ENCODE measurements at regions not wholly inside any gene's neighbourhood (a gene's known extent, or its start where the extent isn't known, plus 50 kb on each side); places are given as distances from the start of the nearest gene placed in this dataset.

DNA sequence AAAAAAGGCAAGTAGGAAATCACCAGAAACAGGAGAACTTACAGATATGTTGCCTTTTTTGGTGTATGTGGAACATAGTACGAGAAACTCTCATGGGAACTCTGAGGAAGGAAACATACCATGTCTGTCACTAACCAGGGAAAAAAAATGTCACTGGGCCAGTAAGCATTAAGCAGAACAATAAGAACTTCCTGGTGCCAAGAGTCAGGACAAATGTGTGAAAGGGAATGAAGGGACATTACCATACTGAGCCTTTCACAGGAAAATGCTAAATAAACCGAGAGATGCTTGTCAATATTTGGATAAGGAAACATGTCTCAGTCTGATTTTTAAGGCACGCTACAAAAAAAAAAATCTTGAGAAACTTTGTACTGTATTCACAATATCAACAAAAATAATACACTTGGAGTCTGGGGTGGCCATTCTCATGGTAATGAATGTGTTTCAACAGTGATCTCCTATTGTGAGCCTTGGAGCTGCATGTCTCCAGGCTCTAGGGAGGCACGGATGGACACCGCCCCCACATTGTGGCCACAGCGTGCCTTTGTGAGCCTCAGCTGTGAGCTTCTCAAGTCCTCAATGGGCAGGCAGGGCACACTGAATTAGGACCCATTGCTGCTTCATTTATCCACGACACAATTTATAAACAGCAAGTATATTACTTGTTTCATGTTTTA lies 113.0 kb upstream of the ARGLU1 start:
- 22% methylated on average over 6 of the region's 7 CpGs for WGBS (ENCODE audit: insufficient coverage, low coverage, low lambda C conversion rate, missing lambda C conversion rate)
- peak in 2 of 4 donors; percentile 49 to 59 for ATAC-seq
- H3K4me3 ChIP-seq: no peak overlapping the region
- H3K27ac ChIP-seq: peak overlapping the region in 1 of 3 donors; percentile 39
- no peak for TF ChIP-seq POLR2A (IDR thresholded peaks at IDR 0.05)
- TF ChIP-seq, protein P1, sequence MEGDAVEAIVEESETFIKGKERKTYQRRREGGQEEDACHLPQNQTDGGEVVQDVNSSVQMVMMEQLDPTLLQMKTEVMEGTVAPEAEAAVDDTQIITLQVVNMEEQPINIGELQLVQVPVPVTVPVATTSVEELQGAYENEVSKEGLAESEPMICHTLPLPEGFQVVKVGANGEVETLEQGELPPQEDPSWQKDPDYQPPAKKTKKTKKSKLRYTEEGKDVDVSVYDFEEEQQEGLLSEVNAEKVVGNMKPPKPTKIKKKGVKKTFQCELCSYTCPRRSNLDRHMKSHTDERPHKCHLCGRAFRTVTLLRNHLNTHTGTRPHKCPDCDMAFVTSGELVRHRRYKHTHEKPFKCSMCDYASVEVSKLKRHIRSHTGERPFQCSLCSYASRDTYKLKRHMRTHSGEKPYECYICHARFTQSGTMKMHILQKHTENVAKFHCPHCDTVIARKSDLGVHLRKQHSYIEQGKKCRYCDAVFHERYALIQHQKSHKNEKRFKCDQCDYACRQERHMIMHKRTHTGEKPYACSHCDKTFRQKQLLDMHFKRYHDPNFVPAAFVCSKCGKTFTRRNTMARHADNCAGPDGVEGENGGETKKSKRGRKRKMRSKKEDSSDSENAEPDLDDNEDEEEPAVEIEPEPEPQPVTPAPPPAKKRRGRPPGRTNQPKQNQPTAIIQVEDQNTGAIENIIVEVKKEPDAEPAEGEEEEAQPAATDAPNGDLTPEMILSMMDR (IDR thresholded peaks at IDR 0.05): no peak
- peaks cover 0 to 3% (median 0%) of the 10 kb centered on the region in 4 donors for H3K4me1 ChIP-seq
- intact Hi-C loops (cut with DNase I): no loop called here
- no peaks in the 10 kb centered on the region for H3K36me3 ChIP-seq
- H3K27me3 ChIP-seq: no peaks in the 10 kb centered on the region
- DNase-seq: no peak
- H3K9me3 ChIP-seq: no peaks in the 10 kb centered on the region

DNA sequence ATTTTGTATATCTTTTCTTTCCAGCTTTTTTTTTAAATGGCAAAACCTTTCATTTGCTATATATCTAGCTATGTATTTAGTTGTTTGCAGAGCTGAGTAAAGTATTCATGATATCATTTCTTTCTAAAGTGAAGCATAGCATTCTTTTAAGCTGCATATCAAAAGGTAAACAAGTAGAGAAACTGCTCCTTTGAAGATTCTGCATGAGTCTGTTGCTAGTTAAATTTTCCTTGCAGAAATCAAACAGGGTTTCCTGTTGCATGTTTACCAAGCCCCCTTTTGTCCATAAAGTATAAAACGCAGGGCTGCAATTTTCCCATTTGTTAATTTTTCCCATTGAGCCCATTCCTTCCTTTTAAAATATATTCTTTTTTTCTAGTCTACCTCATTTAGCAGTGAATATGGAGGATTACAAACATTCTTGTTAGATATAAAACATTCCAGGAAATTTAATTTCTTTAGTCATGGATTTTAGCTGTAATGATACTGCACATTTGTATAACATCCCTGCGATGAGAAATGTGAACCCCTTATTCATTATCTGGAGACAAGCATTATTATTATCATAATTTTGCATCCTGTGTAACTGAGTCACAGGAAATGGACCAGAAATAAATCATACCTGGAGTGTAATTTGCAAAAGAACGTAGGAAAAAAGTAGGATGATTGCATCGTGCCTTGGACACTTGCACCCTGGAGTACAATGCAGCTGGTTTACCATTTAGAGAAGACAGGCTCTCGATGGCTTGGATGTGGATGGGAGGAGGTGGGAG lies 110.9 kb upstream of the ARGLU1 start:
- peak in 2 of 4 donors; percentile 14 to 33 for ATAC-seq
- Histone ChIP-seq H3K4me3 (no peak overlapping the region), H3K36me3 (no peaks in the 10 kb centered on the region), H3K27me3 (no peaks in the 10 kb centered on the region), H3K9me3 (no peaks in the 10 kb centered on the region), H3K4me1 (peaks cover 0 to 3% (median 0%) of the 10 kb centered on the region in 4 donors), H3K27ac (no peak overlapping the region)
- intact Hi-C loops (cut with DNase I): no loop called here
- TF ChIP-seq, protein P1 (IDR thresholded peaks at IDR 0.05): no peak
- no peak for TF ChIP-seq POLR2A (IDR thresholded peaks at IDR 0.05)
- no peak for DNase-seq
- 26% methylated on average over 5 of the region's 5 CpGs for WGBS (ENCODE audit: insufficient coverage, low coverage, low lambda C conversion rate, missing lambda C conversion rate)

DNA sequence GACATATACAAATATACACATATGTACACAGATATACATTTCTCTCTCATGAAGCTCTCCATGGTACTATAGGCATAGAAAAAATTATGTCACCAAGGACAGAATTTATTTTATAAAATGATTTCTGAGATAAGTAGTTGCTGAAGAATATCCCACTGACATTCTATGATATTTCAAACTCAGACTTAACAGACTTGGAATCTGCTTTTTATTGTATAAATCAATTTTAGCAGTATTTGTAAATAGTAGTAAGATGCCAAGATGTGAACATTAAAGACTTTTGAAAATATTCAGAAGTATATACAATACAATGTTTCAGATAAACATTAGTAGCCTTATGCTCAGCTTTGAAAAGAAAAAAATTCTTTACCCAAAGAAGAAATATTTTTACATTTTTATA lies 107.4 kb upstream of the ARGLU1 start:
- DNase-seq (no peak), ATAC-seq (no peak)
- TF ChIP-seq, protein P1 (IDR thresholded peaks at IDR 0.05): no peak
- TF ChIP-seq POLR2A (IDR thresholded peaks at IDR 0.05): no peak
- H3K4me1 ChIP-seq: no peaks in the 10 kb centered on the region
- no peaks in the 10 kb centered on the region for H3K27me3 ChIP-seq
- H3K36me3 ChIP-seq: no peaks in the 10 kb centered on the region
- H3K27ac ChIP-seq: no peak overlapping the region
- H3K9me3 ChIP-seq: no peaks in the 10 kb centered on the region
- H3K4me3 ChIP-seq: no peak overlapping the region
- intact Hi-C loops (cut with DNase I): no loop called here

DNA sequence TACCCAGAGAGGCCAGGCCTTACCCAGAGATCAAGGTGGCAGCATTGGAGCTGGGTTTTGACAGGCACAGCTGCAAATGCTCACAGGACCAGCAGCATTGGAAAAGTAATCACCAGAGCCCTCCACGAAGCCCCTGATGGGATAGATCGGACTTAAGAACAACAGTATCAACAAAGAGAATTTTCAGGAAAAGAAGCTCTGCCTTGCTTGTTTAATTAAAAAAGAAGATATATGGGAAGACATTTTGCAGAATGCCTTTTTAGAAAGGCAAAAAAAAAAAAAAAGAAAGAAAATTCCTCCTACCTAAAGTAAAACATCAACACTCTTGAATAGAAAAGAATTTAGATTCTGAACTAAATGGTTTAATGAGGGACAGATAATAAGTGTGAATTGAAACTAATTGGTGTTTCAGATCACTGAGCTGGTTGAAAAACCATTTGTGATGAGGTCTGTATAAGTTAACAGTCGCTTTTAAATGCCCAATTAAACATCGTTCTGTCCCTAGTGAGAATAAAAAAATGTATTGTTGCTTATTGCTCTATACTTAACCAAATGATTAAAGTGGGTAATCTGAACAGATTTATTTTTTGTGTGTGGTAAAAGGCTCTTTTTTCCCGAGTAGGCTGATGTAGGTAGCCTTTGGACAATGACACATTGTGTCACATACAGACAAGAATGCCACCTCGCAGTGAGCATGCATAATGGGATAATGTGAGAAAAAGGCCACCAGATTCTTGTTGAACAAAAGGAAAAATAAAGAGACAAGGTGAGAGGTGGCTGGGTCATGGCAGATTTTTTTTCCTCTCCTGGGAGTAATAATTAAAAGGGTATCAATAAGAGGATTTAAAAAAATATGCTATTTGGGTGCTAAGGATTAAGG lies 93.0 kb upstream of the ARGLU1 start:
- TF ChIP-seq, protein P1 (IDR thresholded peaks at IDR 0.05): no peak
- no peak for TF ChIP-seq POLR2A (IDR thresholded peaks at IDR 0.05)
- 43% methylated on average over 6 of the region's 6 CpGs for WGBS (ENCODE audit: insufficient coverage, low coverage, low lambda C conversion rate, missing lambda C conversion rate)
- ATAC-seq (no peak), DNase-seq (no peak)
- Histone ChIP-seq H3K9me3 (no peaks in the 10 kb centered on the region), H3K27me3 (no peaks in the 10 kb centered on the region), H3K4me1 (no peaks in the 10 kb centered on the region), H3K36me3 (no peaks in the 10 kb centered on the region), H3K27ac (no peak overlapping the region), H3K4me3 (no peak overlapping the region)
- intact Hi-C loops (cut with DNase I): no loop called here
